Epithelial cell of proximal tubule (primary cell): ENCODE measurements at regions not wholly inside any gene's neighbourhood (a gene's known extent, or its start where the extent isn't known, plus 50 kb on each side); places are given as distances from the start of the nearest gene placed in this dataset.

Experiments used
- DNase-seq: peaks from one replicate; pipeline ENCODE4 v3.0.0-alpha.2; 2011; ENCODE audit warnings: low read depth
- H3K4me3 ChIP-seq: 2 replicates; pipeline ENCODE4 v1.5.1; 2011; ENCODE audit warnings: low read depth, mild to moderate bottlenecking, low read length
- TF ChIP-seq, protein P1 (sequence below): conservative IDR thresholded peaks from 2 replicates; pipeline ENCODE4 v1.5.1; 2012; ENCODE audit warnings: low read depth, mild to moderate bottlenecking, low read length

GRCh38 chr16:80062361-80063030 lies 462.0 kb upstream of the MAF start:
- TF ChIP-seq, protein P1, sequence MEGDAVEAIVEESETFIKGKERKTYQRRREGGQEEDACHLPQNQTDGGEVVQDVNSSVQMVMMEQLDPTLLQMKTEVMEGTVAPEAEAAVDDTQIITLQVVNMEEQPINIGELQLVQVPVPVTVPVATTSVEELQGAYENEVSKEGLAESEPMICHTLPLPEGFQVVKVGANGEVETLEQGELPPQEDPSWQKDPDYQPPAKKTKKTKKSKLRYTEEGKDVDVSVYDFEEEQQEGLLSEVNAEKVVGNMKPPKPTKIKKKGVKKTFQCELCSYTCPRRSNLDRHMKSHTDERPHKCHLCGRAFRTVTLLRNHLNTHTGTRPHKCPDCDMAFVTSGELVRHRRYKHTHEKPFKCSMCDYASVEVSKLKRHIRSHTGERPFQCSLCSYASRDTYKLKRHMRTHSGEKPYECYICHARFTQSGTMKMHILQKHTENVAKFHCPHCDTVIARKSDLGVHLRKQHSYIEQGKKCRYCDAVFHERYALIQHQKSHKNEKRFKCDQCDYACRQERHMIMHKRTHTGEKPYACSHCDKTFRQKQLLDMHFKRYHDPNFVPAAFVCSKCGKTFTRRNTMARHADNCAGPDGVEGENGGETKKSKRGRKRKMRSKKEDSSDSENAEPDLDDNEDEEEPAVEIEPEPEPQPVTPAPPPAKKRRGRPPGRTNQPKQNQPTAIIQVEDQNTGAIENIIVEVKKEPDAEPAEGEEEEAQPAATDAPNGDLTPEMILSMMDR = no peak
- DNase-seq = no peak
- no peak overlapping the region for H3K4me3 ChIP-seq

DNA sequence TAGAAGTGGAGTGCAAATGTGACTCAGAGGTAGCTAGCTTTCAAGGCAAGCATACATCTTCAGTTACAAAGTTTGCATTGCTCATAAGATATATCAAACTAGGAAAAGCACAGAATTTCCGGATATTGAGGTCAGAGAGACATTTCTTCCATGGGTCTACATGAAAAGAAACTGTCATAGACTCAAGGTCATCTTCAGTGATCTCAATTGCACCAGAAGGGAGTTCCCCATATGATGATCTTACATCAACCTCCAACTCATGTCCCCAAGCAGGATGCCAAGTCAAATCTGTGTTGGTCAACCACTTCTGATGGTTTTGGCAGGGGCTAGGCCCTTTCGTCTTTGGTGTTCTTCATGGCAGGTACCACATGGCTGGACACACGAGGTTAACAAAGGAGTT lies 459.9 kb upstream of the MAF start:
- no peak for DNase-seq
- H3K4me3 ChIP-seq = no peak overlapping the region
- TF ChIP-seq, protein P1 = no peak

DNA sequence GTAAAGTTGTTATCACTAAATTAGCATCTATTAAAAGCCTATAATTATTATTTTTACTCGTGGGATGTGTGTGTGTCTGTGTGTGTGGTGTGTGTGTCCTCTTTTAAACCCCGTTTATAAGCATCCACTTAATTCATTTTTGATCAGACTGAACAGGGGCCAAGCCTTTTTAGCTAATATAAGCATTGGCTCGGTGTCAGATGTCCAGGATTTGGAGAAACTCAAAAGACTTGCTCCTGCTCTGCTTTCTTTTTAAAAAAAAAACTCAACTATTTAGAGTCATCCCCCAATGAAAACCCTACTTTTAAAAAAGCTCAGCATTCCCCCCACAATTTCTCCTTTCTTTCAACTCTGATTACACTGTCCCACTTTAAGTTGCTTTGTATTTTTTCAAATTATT lies 459.3 kb upstream of the MAF start:
- TF ChIP-seq, protein P1 = no peak
- no peak for DNase-seq
- H3K4me3 ChIP-seq = no peak overlapping the region

DNA sequence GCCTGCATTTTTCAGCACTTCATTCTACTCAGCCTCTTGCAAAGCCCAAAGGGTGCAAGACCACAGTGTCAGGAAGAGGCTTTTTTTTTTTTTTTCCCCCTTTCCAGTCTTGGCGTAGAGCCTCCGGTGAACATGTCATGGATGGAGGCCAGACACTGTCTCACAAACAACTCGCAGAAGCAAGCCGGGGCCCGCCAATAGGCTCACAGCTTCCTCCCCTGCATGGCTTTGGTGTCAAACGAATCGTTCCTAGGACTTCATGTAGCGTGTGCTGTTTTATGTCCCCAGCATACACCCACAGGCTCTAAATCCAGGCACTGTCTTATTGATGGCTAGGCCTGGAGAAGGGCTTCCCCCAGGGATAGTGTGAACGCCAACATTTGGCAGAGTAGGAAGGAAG lies 457.7 kb upstream of the MAF start:
- TF ChIP-seq, protein P1 = no peak
- no peak overlapping the region for H3K4me3 ChIP-seq
- DNase-seq = no peak

DNA sequence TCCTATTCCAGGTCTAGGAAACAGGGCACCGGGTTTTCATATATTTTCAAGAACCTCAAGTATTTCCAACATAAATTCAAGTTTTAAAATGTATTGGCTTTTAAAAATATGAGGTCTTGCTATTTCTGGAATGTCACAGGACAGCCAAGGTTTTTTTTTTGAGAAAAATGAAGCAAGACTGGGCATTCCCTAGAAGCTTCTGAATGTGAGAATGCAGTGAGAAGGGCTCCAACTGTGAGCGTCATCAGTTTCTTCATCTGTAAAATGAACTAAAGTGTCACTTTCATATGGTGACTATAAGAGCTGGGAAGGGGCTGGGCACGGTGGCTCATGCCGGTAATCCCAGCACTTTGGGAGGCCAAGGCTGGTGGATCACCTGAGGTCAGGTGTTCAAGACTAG lies 455.8 kb upstream of the MAF start:
- H3K4me3 ChIP-seq = no peak overlapping the region
- DNase-seq = no peak
- TF ChIP-seq, protein P1 = no peak

GRCh38 chr16:80055831-80056230 lies 455.3 kb upstream of the MAF start:
- DNase-seq = no peak
- TF ChIP-seq, protein P1 = no peak
- H3K4me3 ChIP-seq = no peak overlapping the region

DNA sequence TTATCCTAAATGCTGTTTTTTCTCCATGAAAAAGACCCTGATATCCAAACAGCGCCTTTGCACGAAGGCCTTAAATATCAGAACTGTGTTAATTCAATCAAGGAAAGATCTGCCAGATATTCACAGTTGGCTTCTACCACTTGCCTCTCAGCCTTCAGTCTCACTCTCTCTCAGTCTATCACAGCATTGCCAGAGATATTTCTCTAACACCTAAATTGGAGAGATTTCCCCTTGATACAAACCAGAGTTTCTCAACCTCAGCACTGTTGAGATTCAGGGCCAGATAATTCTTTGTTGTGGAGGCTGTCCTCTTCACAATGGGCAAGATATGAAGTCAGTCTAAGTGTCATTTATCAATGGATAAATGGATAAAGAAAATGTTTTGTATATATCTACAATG lies 454.1 kb upstream of the MAF start:
- DNase-seq = no peak
- H3K4me3 ChIP-seq = no peak overlapping the region
- TF ChIP-seq, protein P1 = no peak
